ENCODE measurements at regions not wholly inside any gene's neighbourhood (a gene's known extent, or its start where the extent isn't known, plus 50 kb on each side); places are given as distances from the start of the nearest gene placed in this dataset.

- DNase-seq (ENCODE audit: low read depth in 2 of 2) = no peak
- no peak overlapping the region for H3K4me3 ChIP-seq (replicated peaks in 1 of 4; ENCODE audit: control extremely low read depth in 1 of 4, insufficient read depth in 1 of 4, low read depth in 3 of 4, low read length in 4 of 4)
- no peaks in the 10 kb centered on the region for H3K36me3 ChIP-seq (ENCODE audit: control insufficient read depth, insufficient read depth, low read length)
- H2AFZ ChIP-seq (ENCODE audit: low read length) = no peak overlapping the region
- no peaks in the 10 kb centered on the region for H3K4me1 ChIP-seq (ENCODE audit: control insufficient read depth, extremely low read depth, insufficient read depth, low read length)
- H3K79me2 ChIP-seq (ENCODE audit: control insufficient read depth, insufficient read depth, low read length) = no peaks in the 10 kb centered on the region
- no peak overlapping the region for H3K27ac ChIP-seq (ENCODE audit: insufficient read depth, low read length)
- no peaks in the 10 kb centered on the region for H4K20me1 ChIP-seq (ENCODE audit: control insufficient read depth, extremely low read depth, insufficient read depth, low read length)
- TF ChIP-seq, protein P1, sequence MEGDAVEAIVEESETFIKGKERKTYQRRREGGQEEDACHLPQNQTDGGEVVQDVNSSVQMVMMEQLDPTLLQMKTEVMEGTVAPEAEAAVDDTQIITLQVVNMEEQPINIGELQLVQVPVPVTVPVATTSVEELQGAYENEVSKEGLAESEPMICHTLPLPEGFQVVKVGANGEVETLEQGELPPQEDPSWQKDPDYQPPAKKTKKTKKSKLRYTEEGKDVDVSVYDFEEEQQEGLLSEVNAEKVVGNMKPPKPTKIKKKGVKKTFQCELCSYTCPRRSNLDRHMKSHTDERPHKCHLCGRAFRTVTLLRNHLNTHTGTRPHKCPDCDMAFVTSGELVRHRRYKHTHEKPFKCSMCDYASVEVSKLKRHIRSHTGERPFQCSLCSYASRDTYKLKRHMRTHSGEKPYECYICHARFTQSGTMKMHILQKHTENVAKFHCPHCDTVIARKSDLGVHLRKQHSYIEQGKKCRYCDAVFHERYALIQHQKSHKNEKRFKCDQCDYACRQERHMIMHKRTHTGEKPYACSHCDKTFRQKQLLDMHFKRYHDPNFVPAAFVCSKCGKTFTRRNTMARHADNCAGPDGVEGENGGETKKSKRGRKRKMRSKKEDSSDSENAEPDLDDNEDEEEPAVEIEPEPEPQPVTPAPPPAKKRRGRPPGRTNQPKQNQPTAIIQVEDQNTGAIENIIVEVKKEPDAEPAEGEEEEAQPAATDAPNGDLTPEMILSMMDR (conservative IDR thresholded peaks at IDR 0.05 in 1 of 2, IDR thresholded peaks at IDR 0.05 in 1 of 2; ENCODE audit: low read depth in 1 of 2, low read length in 2 of 2) = no peak
- TF ChIP-seq EZH2 (IDR thresholded peaks at IDR 0.05; ENCODE audit: low read length, missing control alignments) = no peak
- H3K27me3 ChIP-seq (ENCODE audit: control insufficient read depth, insufficient read depth, low read length) = no peaks in the 10 kb centered on the region
- H3K9ac ChIP-seq (ENCODE audit: insufficient read depth, low read length) = no peak overlapping the region
- H3K9me3 ChIP-seq (ENCODE audit: control insufficient read depth, insufficient read depth, low read depth, low read length) = no peaks in the 10 kb centered on the region
- H3K4me2 ChIP-seq (ENCODE audit: extremely low read depth, insufficient read depth, low read length) = no peak overlapping the region
Measured at GRCh38 chr15:98437752-98438151, 210.6 kb upstream of the IGF1R start.

DNA sequence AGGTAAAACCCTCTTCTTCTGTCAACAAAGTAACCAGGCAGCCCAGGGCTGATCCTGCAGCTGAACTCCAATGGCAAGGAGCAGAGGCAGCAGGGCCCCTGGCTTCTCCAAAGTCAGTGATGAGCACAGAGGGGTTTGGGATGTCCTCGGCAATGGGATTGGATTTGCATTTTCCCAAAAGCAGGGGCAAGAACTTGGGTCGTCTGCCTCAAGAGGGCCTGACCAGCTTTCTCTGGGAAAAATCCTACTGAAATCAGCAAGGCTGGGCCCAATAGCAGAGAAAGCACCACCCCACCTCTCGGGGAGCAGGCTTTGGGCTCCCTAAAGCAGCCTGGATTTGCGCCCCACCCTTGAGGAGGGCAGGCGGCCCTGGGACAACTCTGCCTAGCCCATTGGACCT is 210.0 kb upstream of the IGF1R start:
- Histone ChIP-seq H3K27ac (ENCODE audit: insufficient read depth, low read length) (no peak overlapping the region), H3K27me3 (ENCODE audit: control insufficient read depth, insufficient read depth, low read length) (no peaks in the 10 kb centered on the region), H3K9ac (ENCODE audit: insufficient read depth, low read length) (no peak overlapping the region), H3K4me1 (ENCODE audit: control insufficient read depth, extremely low read depth, insufficient read depth, low read length) (no peaks in the 10 kb centered on the region), H3K4me2 (ENCODE audit: extremely low read depth, insufficient read depth, low read length) (no peak overlapping the region), H3K79me2 (ENCODE audit: control insufficient read depth, insufficient read depth, low read length) (no peaks in the 10 kb centered on the region), H3K4me3 (replicated peaks in 1 of 4; ENCODE audit: control extremely low read depth in 1 of 4, insufficient read depth in 1 of 4, low read depth in 3 of 4, low read length in 4 of 4) (no peak overlapping the region), H3K9me3 (ENCODE audit: control insufficient read depth, insufficient read depth, low read depth, low read length) (no peaks in the 10 kb centered on the region), H3K36me3 (ENCODE audit: control insufficient read depth, insufficient read depth, low read length) (no peaks in the 10 kb centered on the region), H4K20me1 (ENCODE audit: control insufficient read depth, extremely low read depth, insufficient read depth, low read length) (no peaks in the 10 kb centered on the region), H2AFZ (ENCODE audit: low read length) (no peak overlapping the region)
- DNase-seq (ENCODE audit: low read depth in 2 of 2) = no peak
- TF ChIP-seq, protein P1 (conservative IDR thresholded peaks at IDR 0.05 in 1 of 2, IDR thresholded peaks at IDR 0.05 in 1 of 2; ENCODE audit: low read depth in 1 of 2, low read length in 2 of 2) = no peak
- TF ChIP-seq EZH2 (IDR thresholded peaks at IDR 0.05; ENCODE audit: low read length, missing control alignments) = no peak

DNA sequence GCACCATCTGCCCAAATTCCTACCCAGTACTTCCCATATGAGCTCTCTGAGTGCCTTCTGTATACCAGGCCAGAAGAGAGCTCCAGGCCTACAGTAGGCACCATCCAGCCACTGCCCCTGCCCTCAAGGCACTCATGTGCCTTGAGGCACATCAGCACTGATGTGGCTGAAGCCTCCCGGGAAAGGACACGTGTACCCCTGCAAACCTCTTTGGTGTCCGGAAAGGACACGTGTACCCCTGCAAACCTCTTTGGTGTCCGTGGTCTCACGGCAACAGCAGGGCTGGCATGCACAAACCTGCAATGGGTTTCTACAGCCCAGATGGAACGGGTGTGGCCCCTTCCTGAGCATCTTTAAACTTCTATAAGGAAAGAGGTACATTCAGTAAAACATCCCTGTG is 209.4 kb upstream of the IGF1R start:
- Histone ChIP-seq H2AFZ (ENCODE audit: low read length) (no peak overlapping the region), H3K9me3 (ENCODE audit: control insufficient read depth, insufficient read depth, low read depth, low read length) (no peaks in the 10 kb centered on the region), H4K20me1 (ENCODE audit: control insufficient read depth, extremely low read depth, insufficient read depth, low read length) (no peaks in the 10 kb centered on the region), H3K4me1 (ENCODE audit: control insufficient read depth, extremely low read depth, insufficient read depth, low read length) (no peaks in the 10 kb centered on the region), H3K9ac (ENCODE audit: insufficient read depth, low read length) (no peak overlapping the region), H3K4me2 (ENCODE audit: extremely low read depth, insufficient read depth, low read length) (no peak overlapping the region), H3K4me3 (replicated peaks in 1 of 4; ENCODE audit: control extremely low read depth in 1 of 4, insufficient read depth in 1 of 4, low read depth in 3 of 4, low read length in 4 of 4) (no peak overlapping the region), H3K27me3 (ENCODE audit: control insufficient read depth, insufficient read depth, low read length) (no peaks in the 10 kb centered on the region), H3K36me3 (ENCODE audit: control insufficient read depth, insufficient read depth, low read length) (no peaks in the 10 kb centered on the region), H3K27ac (ENCODE audit: insufficient read depth, low read length) (no peak overlapping the region), H3K79me2 (ENCODE audit: control insufficient read depth, insufficient read depth, low read length) (no peaks in the 10 kb centered on the region)
- DNase-seq (ENCODE audit: low read depth in 2 of 2) = no peak
- TF ChIP-seq, protein P1 (conservative IDR thresholded peaks at IDR 0.05 in 1 of 2, IDR thresholded peaks at IDR 0.05 in 1 of 2; ENCODE audit: low read depth in 1 of 2, low read length in 2 of 2) = no peak
- no peak for TF ChIP-seq EZH2 (IDR thresholded peaks at IDR 0.05; ENCODE audit: low read length, missing control alignments)
